ENCODE measurements at regions not wholly inside any gene's neighbourhood (a gene's known extent, or its start where the extent isn't known, plus 50 kb on each side); places are given as distances from the start of the nearest gene placed in this dataset.

GRCh38 chr6:115612216-115612615 lies 448.5 kb downstream of the FRK start:
- no peak for DNase-seq
- Mint-ChIP-seq H3K4me3 (no peak overlapping the region), H3K4me1 (no peaks in the 10 kb centered on the region), H3K27ac (no peak overlapping the region), H3K9me3 (peaks cover 2% of the 10 kb centered on the region), H3K27me3 (no peaks in the 10 kb centered on the region), H3K36me3 (ENCODE audit: low read depth) (no peaks in the 10 kb centered on the region)
- ATAC-seq (ENCODE audit: low read depth): no peak
- POLR2A ChIA-PET: no interaction called here
- intact Hi-C loops (cut with micrococcal nuclease): no loop called here
- CTCF ChIA-PET: no interaction called here
- no peak for TF ChIP-seq CTCF (IDR thresholded peaks at IDR 0.05)

GRCh38 chr6:115610696-115611095 lies 450.0 kb downstream of the FRK start:
- Mint-ChIP-seq H3K27ac (no peak overlapping the region), H3K4me1 (no peaks in the 10 kb centered on the region), H3K36me3 (ENCODE audit: low read depth) (no peaks in the 10 kb centered on the region), H3K27me3 (no peaks in the 10 kb centered on the region), H3K9me3 (peaks cover 2% of the 10 kb centered on the region), H3K4me3 (no peak overlapping the region)
- no peak for TF ChIP-seq CTCF (IDR thresholded peaks at IDR 0.05)
- intact Hi-C loops (cut with micrococcal nuclease): no loop called here
- ChIA-PET CTCF (no interaction called here), POLR2A (no interaction called here)
- ATAC-seq (ENCODE audit: low read depth) (no peak), DNase-seq (no peak)

GRCh38 chr6:115609111-115609510 lies 451.6 kb downstream of the FRK start:
- Mint-ChIP-seq H3K36me3 (ENCODE audit: low read depth) (no peaks in the 10 kb centered on the region), H3K4me1 (no peaks in the 10 kb centered on the region), H3K9me3 (peaks cover 5% of the 10 kb centered on the region), H3K4me3 (no peak overlapping the region), H3K27me3 (no peaks in the 10 kb centered on the region), H3K27ac (no peak overlapping the region)
- ChIA-PET CTCF (no interaction called here), POLR2A (no interaction called here)
- DNase-seq: no peak
- intact Hi-C loops (cut with micrococcal nuclease): no loop called here
- ATAC-seq (ENCODE audit: low read depth): no peak
- no peak for TF ChIP-seq CTCF (IDR thresholded peaks at IDR 0.05)

- no peak overlapping the region for H3K27ac Mint-ChIP-seq
- H3K4me3 Mint-ChIP-seq: no peak overlapping the region
- no peaks in the 10 kb centered on the region for H3K36me3 Mint-ChIP-seq (ENCODE audit: low read depth)
- DNase-seq: no peak
- no peaks in the 10 kb centered on the region for H3K27me3 Mint-ChIP-seq
- no peak for TF ChIP-seq CTCF (IDR thresholded peaks at IDR 0.05)
- ATAC-seq (ENCODE audit: low read depth): no peak
- ChIA-PET POLR2A (no interaction called here), CTCF (no interaction called here)
- intact Hi-C loops (cut with micrococcal nuclease): no loop called here
- H3K9me3 Mint-ChIP-seq: peaks cover 14% of the 10 kb centered on the region
- H3K4me1 Mint-ChIP-seq: no peaks in the 10 kb centered on the region
Observed at GRCh38 chr6:115602466-115602865, 458.2 kb downstream of the FRK start.

GRCh38 chr6:115601509-115601908 lies 459.2 kb downstream of the FRK start:
- H3K36me3 Mint-ChIP-seq (ENCODE audit: low read depth): no peaks in the 10 kb centered on the region
- peaks cover 13% of the 10 kb centered on the region for H3K9me3 Mint-ChIP-seq
- CTCF ChIA-PET: no interaction called here
- no peak for TF ChIP-seq CTCF (IDR thresholded peaks at IDR 0.05)
- H3K4me3 Mint-ChIP-seq: no peak overlapping the region
- ATAC-seq (ENCODE audit: low read depth) (no peak), DNase-seq (no peak)
- H3K27ac Mint-ChIP-seq: no peak overlapping the region
- intact Hi-C loops (cut with micrococcal nuclease): no loop called here
- H3K4me1 Mint-ChIP-seq: no peaks in the 10 kb centered on the region
- no peaks in the 10 kb centered on the region for H3K27me3 Mint-ChIP-seq
- POLR2A ChIA-PET: no interaction called here
